NT2/D1 (cell line): ENCODE measurements at regions not wholly inside any gene's neighbourhood (a gene's known extent, or its start where the extent isn't known, plus 50 kb on each side); places are given as distances from the start of the nearest gene placed in this dataset.

Experiments used
- DNase-seq: peaks from one replicate; pipeline ENCODE4 v3.0.0-alpha.2; 2011; ENCODE audit warnings: low read depth, low spot score
- H3K27me3 ChIP-seq: 2 replicates; pipeline ENCODE4 v1.6.0; 2011; ENCODE audit warnings: mild to moderate bottlenecking; ENCODE audit not compliant: insufficient read length, insufficient read depth
- H3K36me3 ChIP-seq: 2 replicates; pipeline ENCODE4 v1.6.1; 2011; ENCODE audit warnings: mild to moderate bottlenecking, low read length, mixed read lengths; ENCODE audit not compliant: insufficient read depth, insufficient read length
- H3K4me1 ChIP-seq: 2 replicates; pipeline ENCODE4 v1.5.1; 2011; ENCODE audit not compliant: insufficient read depth, insufficient read length
- H3K4me3 ChIP-seq: 2 replicates; pipeline ENCODE4 v1.5.1; 2011; ENCODE audit warnings: low read depth; ENCODE audit not compliant: insufficient read length
- H3K9ac ChIP-seq: 2 replicates; pipeline ENCODE4 v1.6.0; 2011; ENCODE audit warnings: low read depth; ENCODE audit not compliant: insufficient read length
- H3K9me3 ChIP-seq: 2 replicates; pipeline ENCODE4 v1.5.1; 2011; ENCODE audit warnings: mild to moderate bottlenecking, low read length; ENCODE audit not compliant: insufficient read depth
- SUZ12 ChIP-seq: IDR thresholded peaks from 2 replicates; pipeline ENCODE4 v1.6.1; 2011; ENCODE audit not compliant: insufficient read length, insufficient read depth; ENCODE audit errors: extremely low read depth
- YY1 ChIP-seq: IDR thresholded peaks from 2 replicates; pipeline ENCODE4 v1.6.1; 2011; ENCODE audit not compliant: insufficient read length, insufficient read depth
- ZNF274 ChIP-seq: IDR thresholded peaks from 2 replicates; pipeline ENCODE4 v1.6.1; 2011; ENCODE audit warnings: mild to moderate bottlenecking, low read depth, low read length

GRCh38 chr16:72530434-72530833, 358.5 kb upstream of the PMFBP1 start:
- Histone ChIP-seq H3K4me1 (no peaks in the 10 kb centered on the region), H3K4me3 (no peak overlapping the region), H3K9me3 (no peaks in the 10 kb centered on the region), H3K9ac (no peak overlapping the region), H3K36me3 (no peaks in the 10 kb centered on the region), H3K27me3 (no peaks in the 10 kb centered on the region)
- DNase-seq: no peak
- TF ChIP-seq ZNF274: no peak
- no peak for TF ChIP-seq YY1
- TF ChIP-seq SUZ12: no peak

GRCh38 chr16:72523087-72523486, 351.1 kb upstream of the PMFBP1 start:
- Histone ChIP-seq H3K4me1 (no peaks in the 10 kb centered on the region), H3K27me3 (no peaks in the 10 kb centered on the region), H3K9me3 (peaks cover 12% of the 10 kb centered on the region; the same call in 1 of the 2 replicates), H3K36me3 (peaks cover 3% of the 10 kb centered on the region), H3K4me3 (no peak overlapping the region), H3K9ac (no peak overlapping the region)
- TF ChIP-seq YY1: no peak
- no peak for TF ChIP-seq SUZ12
- TF ChIP-seq ZNF274: no peak
- no peak for DNase-seq

- Histone ChIP-seq H3K4me1 (no peaks in the 10 kb centered on the region), H3K9me3 (peaks cover 7% of the 10 kb centered on the region; the same call in 1 of the 2 replicates), H3K4me3 (no peak overlapping the region), H3K36me3 (no peaks in the 10 kb centered on the region), H3K9ac (no peak overlapping the region), H3K27me3 (no peaks in the 10 kb centered on the region)
- no peak for DNase-seq
- no peak for TF ChIP-seq ZNF274
- no peak for TF ChIP-seq YY1
- no peak for TF ChIP-seq SUZ12
Measured at GRCh38 chr16:72517154-72517553, 345.2 kb upstream of the PMFBP1 start.

- Histone ChIP-seq H3K27me3 (no peaks in the 10 kb centered on the region), H3K9ac (no peak overlapping the region), H3K9me3 (peaks cover 10% of the 10 kb centered on the region), H3K4me3 (no peak overlapping the region), H3K4me1 (no peaks in the 10 kb centered on the region), H3K36me3 (no peaks in the 10 kb centered on the region)
- TF ChIP-seq YY1: no peak
- no peak for TF ChIP-seq SUZ12
- TF ChIP-seq ZNF274: no peak
- DNase-seq: no peak
Measured at GRCh38 chr16:72511171-72511570, 339.2 kb upstream of the PMFBP1 start.

GRCh38 chr16:72508191-72508590, 336.2 kb upstream of the PMFBP1 start:
- Histone ChIP-seq H3K9ac (no peak overlapping the region), H3K27me3 (no peaks in the 10 kb centered on the region), H3K36me3 (peaks cover 3% of the 10 kb centered on the region), H3K4me1 (no peaks in the 10 kb centered on the region), H3K9me3 (peaks cover 10% of the 10 kb centered on the region), H3K4me3 (no peak overlapping the region)
- DNase-seq: no peak
- no peak for TF ChIP-seq SUZ12
- TF ChIP-seq YY1: no peak
- no peak for TF ChIP-seq ZNF274

- H3K27me3 ChIP-seq: no peaks in the 10 kb centered on the region
- no peak for DNase-seq
- TF ChIP-seq YY1: no peak
- no peak for TF ChIP-seq ZNF274
- TF ChIP-seq SUZ12: no peak
- H3K4me3 ChIP-seq: no peak overlapping the region
- no peaks in the 10 kb centered on the region for H3K4me1 ChIP-seq
- peaks cover 6% of the 10 kb centered on the region; the same call in 1 of the 2 replicates for H3K9me3 ChIP-seq
- H3K9ac ChIP-seq: no peak overlapping the region
- peaks cover 3% of the 10 kb centered on the region for H3K36me3 ChIP-seq
Measured at GRCh38 chr16:72502594-72503005, 330.6 kb upstream of the PMFBP1 start.

GRCh38 chr16:72501739-72502593, 330.0 kb upstream of the PMFBP1 start:
- TF ChIP-seq ZNF274: no peak
- TF ChIP-seq YY1: no peak
- no peak for TF ChIP-seq SUZ12
- Histone ChIP-seq H3K9ac (no peak overlapping the region), H3K4me3 (no peak overlapping the region), H3K36me3 (peaks cover 3% of the 10 kb centered on the region), H3K27me3 (no peaks in the 10 kb centered on the region), H3K9me3 (no peaks in the 10 kb centered on the region), H3K4me1 (no peaks in the 10 kb centered on the region)
- DNase-seq: peak; percentile 65
